Calu3 (cell line): ENCODE measurements at regions not wholly inside any gene's neighbourhood (a gene's known extent, or its start where the extent isn't known, plus 50 kb on each side); places are given as distances from the start of the nearest gene placed in this dataset.

Experiments used
- BruUV-seq: library from RNA; stranded (reverse); fragments of 400-500 nt; replicated peaks from 2 replicates; lab custom pipeline; 2021; lab: Mats Ljungman, UMichigan
- CTCF ChIA-PET: fragments of 300-600 bp; sonication (Branson Sonifier 250); formaldehyde crosslinking; loops from one replicate; lab custom pipeline; 2022; ENCODE audit warnings: antibody characterized with exemption; lab: Charles Lee
- DNase-seq: peaks from one replicate; pipeline ENCODE4 v3.0.0; 2022
- H3K27ac Mint-ChIP-seq: one replicate; pipeline ENCODE4 v1.8.0; 2022; ENCODE audit warnings: mixed read lengths; ENCODE audit not compliant: unreplicated experiment
- H3K27me3 Mint-ChIP-seq: one replicate; pipeline ENCODE4 v1.8.0; 2022; ENCODE audit warnings: mixed read lengths; ENCODE audit not compliant: unreplicated experiment
- H3K36me3 Mint-ChIP-seq: one replicate; pipeline ENCODE4 v1.8.0; 2022; ENCODE audit warnings: mild to moderate bottlenecking, moderate library complexity, mixed read lengths; ENCODE audit not compliant: insufficient read depth, unreplicated experiment
- H3K4me1 Mint-ChIP-seq: one replicate; pipeline ENCODE4 v1.8.0; 2022; ENCODE audit warnings: mild to moderate bottlenecking, low read depth, mixed read lengths; ENCODE audit not compliant: unreplicated experiment
- H3K4me3 Mint-ChIP-seq: one replicate; pipeline ENCODE4 v1.8.0; 2022; ENCODE audit warnings: mild to moderate bottlenecking, low read depth, moderate library complexity, mixed read lengths; ENCODE audit not compliant: unreplicated experiment
- H3K9me3 Mint-ChIP-seq: one replicate; pipeline ENCODE4 v1.8.0; 2022; ENCODE audit warnings: low read depth, mixed read lengths; ENCODE audit not compliant: unreplicated experiment
- intact Hi-C: fragments of 100-400 bp; cut with micrococcal nuclease; formaldehyde crosslinking; loops from one replicate; pipeline ENCODE4 v1.10.0; 2022; ENCODE audit not compliant: unreplicated experiment
- TF ChIP-seq, protein P1 (sequence below): fragments of 200-600 bp; IDR thresholded peaks from one replicate; pipeline ENCODE4 v1.8.0; 2022; ENCODE audit warnings: antibody characterized with exemption; ENCODE audit not compliant: unreplicated experiment

DNA sequence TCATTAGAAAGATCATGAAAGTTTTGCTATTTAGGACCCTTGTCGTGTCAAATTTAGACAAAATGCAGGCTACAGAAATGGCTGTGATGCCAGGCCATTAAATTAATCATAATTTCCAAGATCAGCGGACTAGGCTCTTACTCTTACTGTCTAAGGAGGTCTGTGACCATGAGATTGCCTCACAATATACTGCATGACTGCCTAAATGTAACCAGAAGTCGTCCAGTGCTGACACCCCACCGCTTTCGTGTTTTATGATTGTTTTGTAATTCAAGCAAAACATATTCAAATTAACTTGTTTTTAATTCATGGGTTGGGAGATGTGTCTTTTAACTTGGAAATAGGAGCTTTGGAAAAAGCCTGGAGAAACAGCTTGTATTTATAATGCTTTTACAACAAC lies 947.5 kb downstream of the BRINP3 start:
- no peak overlapping the region for H3K27ac Mint-ChIP-seq
- intact Hi-C loops = no loop called here

DNA sequence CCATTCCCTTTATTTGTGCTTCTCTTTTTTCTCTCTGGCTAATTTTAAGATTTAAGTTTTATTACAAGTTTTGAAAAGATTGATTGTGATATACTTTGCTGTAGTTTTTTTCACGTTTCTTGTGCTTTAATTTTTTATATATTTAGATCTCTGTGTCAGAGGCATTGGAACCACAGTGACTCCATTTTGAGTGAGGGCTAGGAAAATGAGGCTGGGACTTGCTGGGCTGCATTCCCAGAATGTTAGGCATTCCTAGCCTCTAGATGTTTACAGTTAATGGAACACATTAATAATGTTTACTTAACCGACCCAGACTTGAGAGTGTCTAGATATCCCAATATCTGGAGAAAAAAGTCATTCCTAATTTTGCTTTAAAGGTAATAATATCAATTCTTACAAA lies 939.4 kb downstream of the BRINP3 start:
- BruUV-seq = no TSS peak
- Mint-ChIP-seq H3K36me3 (no peaks in the 10 kb centered on the region), H3K9me3 (no peaks in the 10 kb centered on the region), H3K27ac (no peak overlapping the region), H3K27me3 (no peaks in the 10 kb centered on the region), H3K4me3 (no peak overlapping the region), H3K4me1 (peaks cover 12% of the 10 kb centered on the region)
- CTCF ChIA-PET = no interaction called here
- intact Hi-C loops = no loop called here
- no peak for DNase-seq
- TF ChIP-seq, protein P1, sequence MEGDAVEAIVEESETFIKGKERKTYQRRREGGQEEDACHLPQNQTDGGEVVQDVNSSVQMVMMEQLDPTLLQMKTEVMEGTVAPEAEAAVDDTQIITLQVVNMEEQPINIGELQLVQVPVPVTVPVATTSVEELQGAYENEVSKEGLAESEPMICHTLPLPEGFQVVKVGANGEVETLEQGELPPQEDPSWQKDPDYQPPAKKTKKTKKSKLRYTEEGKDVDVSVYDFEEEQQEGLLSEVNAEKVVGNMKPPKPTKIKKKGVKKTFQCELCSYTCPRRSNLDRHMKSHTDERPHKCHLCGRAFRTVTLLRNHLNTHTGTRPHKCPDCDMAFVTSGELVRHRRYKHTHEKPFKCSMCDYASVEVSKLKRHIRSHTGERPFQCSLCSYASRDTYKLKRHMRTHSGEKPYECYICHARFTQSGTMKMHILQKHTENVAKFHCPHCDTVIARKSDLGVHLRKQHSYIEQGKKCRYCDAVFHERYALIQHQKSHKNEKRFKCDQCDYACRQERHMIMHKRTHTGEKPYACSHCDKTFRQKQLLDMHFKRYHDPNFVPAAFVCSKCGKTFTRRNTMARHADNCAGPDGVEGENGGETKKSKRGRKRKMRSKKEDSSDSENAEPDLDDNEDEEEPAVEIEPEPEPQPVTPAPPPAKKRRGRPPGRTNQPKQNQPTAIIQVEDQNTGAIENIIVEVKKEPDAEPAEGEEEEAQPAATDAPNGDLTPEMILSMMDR = no peak

More for the DNA sequence above, 947.5 kb downstream of the BRINP3 start:
- Mint-ChIP-seq H3K27me3 (no peaks in the 10 kb centered on the region), H3K4me3 (no peak overlapping the region), H3K36me3 (no peaks in the 10 kb centered on the region), H3K9me3 (no peaks in the 10 kb centered on the region), H3K4me1 (no peaks in the 10 kb centered on the region)
- BruUV-seq = no TSS peak
- CTCF ChIA-PET = no interaction called here
- TF ChIP-seq, protein P1 = no peak
- no peak for DNase-seq

DNA sequence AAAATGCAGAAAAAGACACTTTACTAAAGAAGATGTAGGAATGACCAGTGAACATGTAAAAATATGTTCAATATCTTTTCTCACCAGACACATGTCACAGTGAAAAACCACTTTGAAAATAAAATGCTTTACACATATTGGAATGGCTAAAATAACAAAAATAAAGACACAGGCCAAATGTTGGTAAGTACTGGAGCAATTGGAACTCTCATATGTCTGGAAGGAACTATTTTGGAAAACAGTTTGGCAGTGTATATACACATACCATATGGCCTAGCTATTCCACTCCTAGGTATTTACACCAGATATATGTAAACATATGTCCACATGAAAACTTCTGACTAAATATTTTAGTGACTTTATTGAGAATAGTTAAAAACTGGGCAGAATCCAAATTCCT lies 927.2 kb downstream of the BRINP3 start:
- BruUV-seq = no TSS peak
- Mint-ChIP-seq H3K4me3 (no peak overlapping the region), H3K27ac (no peak overlapping the region), H3K36me3 (no peaks in the 10 kb centered on the region), H3K9me3 (peaks cover 2% of the 10 kb centered on the region), H3K4me1 (no peaks in the 10 kb centered on the region), H3K27me3 (no peaks in the 10 kb centered on the region)
- DNase-seq = no peak
- intact Hi-C loops = no loop called here
- CTCF ChIA-PET = no interaction called here
- TF ChIP-seq, protein P1 = no peak

DNA sequence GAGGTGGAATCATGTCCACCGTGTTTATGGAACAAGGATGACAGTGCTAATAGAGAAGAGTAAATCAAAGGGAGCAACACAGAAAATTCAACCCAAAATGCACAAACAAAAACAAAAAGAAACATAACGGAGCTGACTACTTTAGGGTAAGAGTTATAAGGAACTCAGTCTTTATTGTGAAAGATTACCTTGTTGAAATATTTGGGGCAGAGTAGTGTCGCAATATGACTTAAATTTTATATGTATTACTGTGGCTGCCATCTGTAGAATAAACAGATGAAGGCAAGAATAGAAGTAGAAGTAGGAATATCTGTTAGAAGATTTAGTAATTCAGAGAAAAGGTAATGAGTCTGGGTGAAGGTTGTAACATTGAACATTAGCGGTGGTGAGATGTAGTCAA lies 913.9 kb downstream of the BRINP3 start:
- Mint-ChIP-seq H3K9me3 (peaks cover 2% of the 10 kb centered on the region), H3K27ac (no peak overlapping the region), H3K4me1 (no peaks in the 10 kb centered on the region), H3K27me3 (no peaks in the 10 kb centered on the region), H3K36me3 (no peaks in the 10 kb centered on the region), H3K4me3 (no peak overlapping the region)
- DNase-seq = no peak
- intact Hi-C loops = no loop called here
- CTCF ChIA-PET = no interaction called here
- BruUV-seq = no TSS peak
- TF ChIP-seq, protein P1 = no peak
